ENCODE measurements at regions not wholly inside any gene's neighbourhood (a gene's known extent, or its start where the extent isn't known, plus 50 kb on each side); places are given as distances from the start of the nearest gene placed in this dataset.

GRCh38 chr3:6228958-6229683 is 631.8 kb upstream of the GRM7 start:
- DNase-seq (ENCODE audit: extremely low read depth, low read depth) = no peak

DNA sequence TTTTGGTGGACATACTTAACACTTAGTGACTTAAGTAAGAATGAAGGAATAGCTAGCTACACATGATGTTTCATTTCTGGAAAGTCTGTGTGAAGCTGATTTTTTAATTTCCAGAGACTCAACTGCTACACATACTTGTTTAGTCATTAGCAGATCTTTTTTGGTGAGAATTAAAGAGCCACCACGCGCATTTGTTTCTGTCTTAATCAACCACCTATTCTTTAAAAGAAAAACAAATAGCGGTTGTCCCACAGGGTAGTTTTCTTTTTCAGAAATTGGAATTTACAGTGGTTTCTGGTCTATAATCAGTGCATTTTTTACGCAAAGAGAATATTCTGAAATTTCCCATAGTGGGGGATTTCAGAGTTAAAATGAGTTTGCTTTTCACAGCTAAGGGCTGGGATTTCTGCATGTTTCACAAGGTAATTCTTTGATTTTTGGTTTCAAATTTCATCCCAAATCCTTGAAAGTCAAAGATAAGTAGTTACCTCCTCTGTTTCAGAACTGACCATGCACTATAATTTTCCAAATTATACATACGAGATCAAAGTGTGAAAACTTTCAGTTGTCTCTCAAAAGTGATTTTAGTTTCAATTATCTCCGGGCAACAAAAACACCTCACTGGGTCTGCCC is 631.0 kb upstream of the GRM7 start:
- DNase-seq (ENCODE audit: extremely low read depth, low read depth) = no peak

- DNase-seq (ENCODE audit: extremely low read depth, low read depth) = no peak
Measured at GRCh38 chr3:6242104-6242503, 618.8 kb upstream of the GRM7 start.

DNA sequence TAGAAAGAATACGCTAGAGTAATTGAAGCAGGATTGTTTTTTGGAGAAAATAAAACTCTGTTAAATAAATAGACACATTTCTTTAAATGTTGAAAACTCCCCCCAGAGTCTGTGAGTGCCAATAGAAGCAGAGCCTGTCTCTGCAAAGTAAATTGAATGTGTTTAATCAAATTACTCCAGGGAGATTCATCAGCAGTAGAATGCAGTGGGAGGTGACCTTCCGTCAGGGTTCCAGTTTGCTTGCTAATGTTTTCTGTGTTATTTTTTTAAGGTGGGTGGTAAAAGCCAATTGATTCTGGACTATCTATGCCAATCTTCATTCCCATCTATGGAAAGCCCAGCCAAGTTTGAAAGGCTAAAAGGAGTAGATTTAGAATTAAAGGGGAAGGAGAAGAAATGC is 612.4 kb upstream of the GRM7 start:
- no peak for DNase-seq (ENCODE audit: extremely low read depth, low read depth)

GRCh38 chr3:6249679-6250078 is 611.2 kb upstream of the GRM7 start:
- DNase-seq (ENCODE audit: extremely low read depth, low read depth) = no peak

DNA sequence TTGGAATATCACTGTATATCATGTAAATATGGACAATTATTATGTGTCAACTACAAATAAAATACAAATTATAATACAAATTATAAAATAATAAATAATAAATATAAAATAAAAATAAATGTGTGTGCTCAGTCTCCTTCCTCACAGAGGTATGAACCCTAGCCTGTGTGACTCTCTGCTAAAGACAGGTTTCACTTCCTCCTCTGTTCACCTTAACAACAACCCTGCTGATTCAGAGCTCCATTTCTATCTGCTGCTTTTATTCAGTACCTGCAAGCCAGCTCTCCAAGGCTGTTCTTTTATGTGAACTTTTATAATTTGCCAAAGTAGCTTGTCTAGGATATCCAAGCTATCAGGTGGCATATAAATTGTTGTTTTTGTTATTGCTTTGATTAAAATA is 610.7 kb upstream of the GRM7 start:
- no peak for DNase-seq (ENCODE audit: extremely low read depth, low read depth)

- DNase-seq (ENCODE audit: extremely low read depth, low read depth) = no peak
Measured at GRCh38 chr3:6251612-6252400, 609.1 kb upstream of the GRM7 start.

DNA sequence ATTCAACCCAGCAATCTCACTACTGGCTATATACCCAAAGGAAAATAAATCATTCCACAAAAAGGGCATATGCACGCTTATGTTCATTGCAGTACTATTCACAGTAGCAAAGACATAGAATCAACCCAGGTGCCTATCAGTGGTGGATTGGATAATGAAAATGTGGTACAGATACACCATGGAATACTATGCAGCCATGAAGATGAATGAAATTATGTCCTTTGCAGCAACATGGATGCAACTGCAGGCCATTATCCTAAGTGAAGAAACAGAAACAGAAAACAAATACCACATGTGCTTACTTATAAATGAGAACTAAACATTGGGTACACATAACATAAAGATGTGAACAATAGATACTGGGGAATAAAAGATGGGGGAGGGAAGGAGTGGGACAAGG is 606.4 kb upstream of the GRM7 start:
- no peak for DNase-seq (ENCODE audit: extremely low read depth, low read depth)

DNA sequence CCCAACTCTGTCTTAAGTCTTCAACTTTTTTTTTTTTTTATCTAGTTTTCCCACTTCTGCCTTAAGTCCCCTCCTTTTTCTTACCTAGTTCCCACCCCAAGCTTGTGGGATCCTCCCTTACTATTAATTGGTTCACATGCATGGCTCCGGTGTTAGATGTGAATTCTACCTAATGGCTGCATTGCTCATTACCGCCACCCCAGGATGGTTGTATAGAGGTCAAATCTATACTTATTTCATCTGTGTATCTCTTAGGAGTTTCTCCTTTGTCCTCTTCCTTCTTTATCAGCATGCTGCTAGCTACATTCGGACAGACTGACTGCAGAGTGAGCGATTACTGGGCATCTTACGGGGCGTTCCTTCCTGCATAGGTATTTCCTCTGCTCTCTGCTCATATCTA is 605.7 kb upstream of the GRM7 start:
- no peak for DNase-seq (ENCODE audit: extremely low read depth, low read depth)

DNA sequence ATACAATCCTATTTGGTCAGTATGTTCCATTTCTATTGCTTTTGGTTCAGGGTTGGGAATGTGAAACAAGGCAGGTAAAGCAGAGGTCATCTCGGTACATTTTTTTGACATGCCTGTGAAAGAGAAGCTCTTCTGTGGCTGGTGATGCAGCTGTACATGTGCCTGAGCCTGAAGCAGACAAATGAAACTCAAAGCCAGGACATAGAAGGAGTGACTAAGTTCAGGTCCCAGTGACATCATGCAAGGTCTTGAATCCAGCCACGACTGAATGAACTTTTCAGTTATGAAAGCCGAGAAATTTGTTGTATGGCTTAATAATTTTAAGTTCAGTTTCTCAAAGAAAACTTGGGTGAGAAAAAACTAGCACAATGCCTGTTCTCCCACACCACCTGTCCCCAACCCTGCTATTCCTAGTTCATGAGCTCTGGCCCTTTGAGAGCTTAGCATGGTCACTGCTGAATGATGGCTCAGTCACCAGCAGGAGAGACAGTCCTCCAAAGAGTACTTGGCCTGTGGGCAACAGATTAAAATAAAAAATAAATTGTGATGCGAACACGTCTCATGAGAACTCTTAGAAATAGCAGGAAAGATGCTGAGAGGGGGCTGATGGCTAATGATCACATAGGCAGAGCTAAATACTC is 600.2 kb upstream of the GRM7 start:
- no peak for DNase-seq (ENCODE audit: extremely low read depth, low read depth)

GRCh38 chr3:6262010-6262409 is 598.9 kb upstream of the GRM7 start:
- no peak for DNase-seq (ENCODE audit: extremely low read depth, low read depth)

DNA sequence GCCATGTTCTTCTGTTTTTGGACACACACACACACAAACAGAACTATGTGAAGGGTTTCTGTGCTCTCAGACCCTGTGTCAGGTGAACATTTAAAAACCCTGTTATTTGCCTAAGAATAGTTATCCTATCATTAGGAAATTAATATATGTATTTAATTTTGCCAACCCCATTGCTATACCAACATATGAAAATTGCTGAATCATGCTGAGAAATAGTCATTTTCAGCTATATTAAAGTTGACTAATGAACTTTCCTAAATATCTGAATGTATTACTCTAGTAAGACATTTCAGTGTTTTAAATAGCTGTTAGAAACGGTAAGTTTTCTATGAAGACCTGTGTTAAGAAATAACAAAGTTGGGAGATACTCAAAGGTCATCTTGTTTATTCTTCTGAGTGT is 596.9 kb upstream of the GRM7 start:
- no peak for DNase-seq (ENCODE audit: extremely low read depth, low read depth)

GRCh38 chr3:6264906-6265305 is 596.0 kb upstream of the GRM7 start:
- DNase-seq (ENCODE audit: extremely low read depth, low read depth) = no peak

DNA sequence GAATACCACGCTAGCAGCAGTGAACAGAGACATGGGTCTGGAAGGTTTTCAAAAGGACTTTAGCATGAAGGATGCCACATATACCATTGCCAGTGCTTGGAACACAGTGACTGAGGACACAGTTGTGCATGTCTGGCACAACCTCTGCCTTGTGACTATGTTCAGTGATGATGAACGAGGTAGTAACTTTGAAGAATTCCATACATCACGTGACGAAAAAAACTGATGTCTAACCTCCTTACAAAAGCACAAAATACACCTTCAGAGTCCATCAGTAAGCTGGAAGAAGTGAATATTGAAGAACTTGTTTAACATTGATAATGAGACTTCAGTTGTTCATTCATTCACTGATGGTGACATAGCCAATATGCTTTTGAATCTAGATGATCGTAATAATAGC is 594.8 kb upstream of the GRM7 start:
- no peak for DNase-seq (ENCODE audit: extremely low read depth, low read depth)

DNA sequence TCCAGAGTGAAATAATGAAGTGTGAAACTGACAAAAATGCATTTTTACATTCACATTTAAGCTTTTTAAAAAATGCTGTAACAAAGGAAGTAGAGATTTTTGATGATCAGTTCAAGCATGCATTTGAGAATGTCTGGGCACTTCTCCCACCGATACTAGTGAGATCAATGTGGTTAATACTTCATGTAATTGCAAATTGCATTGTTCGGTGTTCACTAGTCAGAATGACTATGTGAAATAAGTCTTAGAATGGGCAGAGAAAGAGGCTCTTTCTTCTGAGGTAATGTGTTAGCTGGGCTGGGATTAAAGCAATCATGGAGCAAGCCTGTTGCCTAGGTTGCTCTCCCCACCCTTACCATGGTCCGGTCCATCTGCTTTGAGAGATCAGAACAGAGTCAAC is 587.0 kb upstream of the GRM7 start:
- no peak for DNase-seq (ENCODE audit: extremely low read depth, low read depth)

DNA sequence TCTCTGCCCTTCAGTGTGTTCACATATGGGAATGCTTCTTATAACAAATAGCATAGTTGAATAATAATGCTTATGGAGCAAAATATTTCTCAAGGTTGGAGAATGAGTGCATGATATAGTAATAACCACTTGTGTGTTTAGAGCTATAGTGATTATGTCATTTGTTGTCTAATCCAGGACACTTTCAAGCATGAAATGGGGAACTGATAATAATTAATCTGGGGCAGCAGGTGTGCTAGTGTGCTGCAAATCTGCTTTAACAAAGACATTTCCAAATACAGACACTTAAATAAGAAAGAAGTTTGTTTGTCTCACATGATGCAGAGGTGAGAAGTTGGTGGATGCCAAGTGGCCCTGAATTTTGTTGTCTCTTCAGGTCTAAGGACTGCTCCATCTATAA is 579.3 kb upstream of the GRM7 start:
- no peak for DNase-seq (ENCODE audit: extremely low read depth, low read depth)

DNA sequence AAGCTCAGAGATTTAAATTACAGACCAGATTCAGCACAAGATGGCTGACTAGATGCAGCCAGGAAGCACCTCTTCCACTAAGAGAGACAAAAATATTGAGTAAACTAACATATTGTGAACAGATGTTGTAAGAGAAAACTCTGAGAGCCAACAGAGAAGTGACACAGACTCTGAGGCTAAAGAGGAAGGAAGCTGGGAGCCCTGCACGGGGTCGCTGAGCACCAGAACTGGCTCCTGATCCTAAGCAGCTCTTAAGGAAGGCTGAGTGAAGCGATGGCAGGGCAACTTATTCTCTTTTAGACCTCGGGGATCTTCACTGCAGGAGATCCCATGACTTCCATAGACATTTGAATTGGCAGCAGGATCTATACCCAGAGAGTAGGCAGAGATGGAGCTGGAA is 578.0 kb upstream of the GRM7 start:
- DNase-seq (ENCODE audit: extremely low read depth, low read depth) = no peak

DNA sequence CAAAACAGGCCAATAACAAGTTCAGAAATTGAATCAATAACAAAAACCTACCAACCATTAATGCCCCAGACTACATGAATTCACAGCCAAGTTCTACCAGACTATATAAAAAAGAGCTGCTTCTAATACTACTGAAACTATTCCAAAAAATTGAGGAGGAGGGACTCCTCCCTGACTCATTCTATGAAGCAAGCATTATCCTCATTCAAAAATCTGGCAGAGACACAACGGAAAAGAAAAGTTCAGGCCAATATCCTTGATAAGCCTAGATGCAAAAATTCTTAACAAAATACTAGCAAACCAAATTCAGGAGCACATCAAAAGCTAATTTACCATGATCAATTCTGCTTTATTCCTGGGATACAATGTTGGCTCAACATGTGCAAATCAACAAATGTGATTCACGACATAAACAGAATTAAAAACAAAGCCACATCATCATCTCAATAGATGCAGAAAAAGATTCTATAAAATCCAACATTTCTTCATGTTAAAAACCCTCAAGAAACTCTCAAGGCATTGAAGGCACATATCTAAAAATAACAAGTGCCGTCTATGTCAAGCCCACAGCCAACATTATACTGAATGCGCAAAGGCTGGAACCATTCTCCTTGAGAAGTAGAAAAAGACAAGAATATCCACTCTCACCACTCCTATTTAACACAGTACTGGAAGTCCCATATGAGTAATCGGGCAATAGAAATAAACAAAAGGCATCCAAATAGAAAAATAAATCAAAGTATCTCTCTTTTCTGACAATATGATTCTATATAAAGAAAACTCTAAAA is 573.6 kb upstream of the GRM7 start:
- no peak for DNase-seq (ENCODE audit: extremely low read depth, low read depth)

- DNase-seq (ENCODE audit: extremely low read depth, low read depth) = no peak
Measured at GRCh38 chr3:6301626-6302025, 559.3 kb upstream of the GRM7 start.

DNA sequence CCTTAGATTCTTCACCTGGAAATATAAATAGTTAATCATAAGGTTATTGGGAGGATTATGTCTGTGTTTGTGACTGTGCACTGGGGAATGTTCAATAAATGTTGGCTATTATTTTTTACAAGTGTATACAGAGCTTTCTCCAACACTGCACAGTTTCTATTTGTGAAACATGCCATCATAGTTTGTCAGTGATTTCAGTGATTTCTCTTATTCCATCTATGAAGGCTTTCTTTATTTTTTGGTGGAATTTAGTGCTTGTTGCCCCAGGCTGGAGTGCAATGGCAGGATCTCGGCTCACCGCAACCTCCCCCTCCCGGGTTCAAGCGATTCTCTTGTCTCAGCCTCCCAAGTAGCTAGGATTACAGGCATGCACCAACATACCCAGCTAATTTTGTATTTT is 545.0 kb upstream of the GRM7 start:
- DNase-seq (ENCODE audit: extremely low read depth, low read depth) = no peak

DNA sequence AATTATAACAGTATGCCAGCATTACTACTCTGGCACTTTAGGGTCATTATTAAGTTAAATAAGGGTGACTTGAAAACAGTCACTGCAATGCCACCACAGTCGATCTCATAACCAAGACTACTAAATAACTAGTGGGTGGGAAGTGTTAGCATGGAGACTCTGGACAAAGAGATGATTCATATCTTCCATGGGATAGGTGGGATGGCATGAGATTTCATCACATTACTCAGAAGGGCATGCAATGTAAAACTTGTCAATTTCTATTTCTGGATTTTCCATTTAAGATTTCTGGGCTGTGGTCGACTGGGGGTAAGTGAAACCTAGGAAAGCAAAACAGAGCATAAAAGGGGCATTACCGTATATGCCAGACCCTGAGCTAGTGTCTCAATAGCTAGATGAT is 538.9 kb upstream of the GRM7 start:
- DNase-seq (ENCODE audit: extremely low read depth, low read depth) = no peak

All from NCI-H460 (cell line).